Spleen (tissue), 11 donors: ENCODE measurements at regions not wholly inside any gene's neighbourhood (a gene's known extent, or its start where the extent isn't known, plus 50 kb on each side); places are given as distances from the start of the nearest gene placed in this dataset.
A peak's percentile ranks its signal among the peaks of the same experiment; 100 is the strongest.

Source experiments
- DNase-seq: peaks from one replicate; pipeline ENCODE4 v3.0.0-alpha.2; 2020
- H3K27ac ChIP-seq, 8 donors: fragments of 200-600 bp; sonication (generic) in 7 of 8; 1 replicate in 4 of 8; 2 replicates in 4 of 8; pipeline versions ENCODE4 v1.5.0 to v1.8.0; 2016 to 2021; ENCODE audit warnings: inconsistent platforms in 4 of 8, mild to moderate bottlenecking in 4 of 8, moderate library complexity in 1 of 8
- H3K27me3 ChIP-seq, 7 donors: fragments of 200-600 bp; sonication (generic) in 6 of 7; replicated peaks in 1 of 7; 1 replicate in 4 of 7; 2 replicates in 3 of 7; pipeline versions ENCODE4 v1.5.0 to v1.8.0; 2016 to 2021; ENCODE audit warnings: inconsistent platforms in 3 of 7, mild to moderate bottlenecking in 1 of 7
- H3K36me3 ChIP-seq, 6 donors: fragments of 200-600 bp; sonication (generic) in 5 of 6; 1 replicate in 4 of 6; 2 replicates in 2 of 6; pipeline versions ENCODE4 v1.5.0 to v1.8.0; 2016 to 2021; ENCODE audit warnings: inconsistent platforms in 2 of 6
- H3K4me1 ChIP-seq, 6 donors: fragments of 200-600 bp; sonication (generic) in 5 of 6; 1 replicate in 3 of 6; 2 replicates in 3 of 6; pipeline versions ENCODE4 v1.5.0 to v1.8.0; 2016 to 2021; ENCODE audit warnings: inconsistent platforms in 3 of 6
- H3K4me3 ChIP-seq, 8 donors: fragments of 200-600 bp; sonication (generic) in 7 of 8; 1 replicate in 4 of 8; 2 replicates in 4 of 8; pipeline versions ENCODE4 v1.5.0 to v1.8.0; 2016 to 2021; ENCODE audit warnings: inconsistent platforms in 4 of 8, mild to moderate bottlenecking in 4 of 8, moderate library complexity in 2 of 8
- H3K9me3 ChIP-seq, 8 donors: fragments of 200-600 bp; sonication (generic) in 7 of 8; 1 replicate in 4 of 8; 2 replicates in 4 of 8; pipeline versions ENCODE4 v1.5.0 to v1.8.0; 2016 to 2021; ENCODE audit warnings: inconsistent platforms in 4 of 8
- CTCF ChIP-seq, 11 experiments: fragments of 200-600 bp in 7 of 11; fragments of 450-650 bp in 4 of 11; sonication (generic) in 4 of 11; IDR thresholded peaks in 8 of 11; conservative IDR thresholded peaks in 3 of 11; 1 replicate in 7 of 11; 2 replicates in 4 of 11; pipeline versions ENCODE4 v1.4.0 to v1.8.0; 2016 to 2021; ENCODE audit warnings: antibody characterized with exemption in 11 of 11, inconsistent platforms in 4 of 11, mild to moderate bottlenecking in 1 of 11
- POLR2A ChIP-seq, 3 donors: fragments of 450-650 bp; IDR thresholded peaks; one replicate each; pipeline ENCODE4 v1.5.1; 2017; ENCODE audit warnings: antibody characterized with exemption in 3 of 3, mild to moderate bottlenecking in 1 of 3
- POLR2AphosphoS5 ChIP-seq, 3 donors: sonication (generic); formaldehyde crosslinking; IDR thresholded peaks; one replicate each; pipeline ENCODE4 v1.5.1; 2017; ENCODE audit warnings: antibody characterized with exemption in 3 of 3
- WGBS, 5 donors: extraction: QIAGEN DNeasy Blood & Tissue Kit in 3 of 5; methylation state at CpG; one replicate each; pipeline versions ENCODE4 v1.1.5 to v1.1.7; 2013 to 2018; 5-methylcytosine and 5-hydroxymethylcytosine counted together
- intact Hi-C: fragments of 100-400 bp; cut with DNase I; formaldehyde crosslinking; loops from one replicate; pipeline ENCODE4 v1.15.0; 2023; ENCODE audit warnings: low total_unique reads
- donor health status: healthy with polysubstance abuse.
- donor health status: DM: no; HTN: no; CAD: no; lungs with moderate emphysema.
- donor health status: DM: no; HTN: no; CAD: no.
- donor health status: Bipolar disorder and iron deficiency.
- donor health status: healthy.
- donor health status: DM: no; HTN: no; CAD: no.
- donor health status: DM: yes; HTN: yes; CAD: no.

- peaks cover 0 to 6% (median 0%) of the 10 kb centered on the region in 7 donors for H3K27me3 ChIP-seq
- no peaks in the 10 kb centered on the region for H3K9me3 ChIP-seq
- no peak overlapping the region for H3K4me3 ChIP-seq
- peaks cover 0 to 9% (median 0%) of the 10 kb centered on the region in 6 donors for H3K4me1 ChIP-seq
- WGBS, 5 donors, result 6 to 15% (median 7%) methylated on average over 1 of the region's 1 CpG
- H3K27ac ChIP-seq, result no peak overlapping the region
- H3K36me3 ChIP-seq, result no peaks in the 10 kb centered on the region
- TF ChIP-seq POLR2A (IDR thresholded peaks at IDR 0.05), result no peak
- no peak for TF ChIP-seq POLR2AphosphoS5 (IDR thresholded peaks at IDR 0.05)
- TF ChIP-seq CTCF (IDR thresholded peaks at IDR 0.05 in 8 of 11, conservative IDR thresholded peaks at IDR 0.05 in 3 of 11), result no peak
- no peak for DNase-seq
- intact Hi-C loops, result no loop called here
Observed at GRCh38 chr2:176516051-176516602, 246.9 kb downstream of the MTX2 start.

- H3K9me3 ChIP-seq, result no peaks in the 10 kb centered on the region
- H3K4me1 ChIP-seq, result peaks cover 0 to 9% (median 0%) of the 10 kb centered on the region in 6 donors
- intact Hi-C loops, result no loop called here
- H3K36me3 ChIP-seq, result no peaks in the 10 kb centered on the region
- peaks cover 0 to 6% (median 0%) of the 10 kb centered on the region in 7 donors for H3K27me3 ChIP-seq
- no peak overlapping the region for H3K4me3 ChIP-seq
- 51 to 65% (median 55%) methylated on average over 4 of the region's 4 CpGs for WGBS, 5 donors
- H3K27ac ChIP-seq, result no peak overlapping the region
- TF ChIP-seq POLR2AphosphoS5 (IDR thresholded peaks at IDR 0.05), result peak in 1 of 3 donors; percentile 69
- TF ChIP-seq CTCF (IDR thresholded peaks at IDR 0.05 in 8 of 11, conservative IDR thresholded peaks at IDR 0.05 in 3 of 11), result no peak
- no peak for TF ChIP-seq POLR2A (IDR thresholded peaks at IDR 0.05)
- DNase-seq, result peak; percentile 73
Observed at GRCh38 chr2:176518823-176519222, 249.6 kb downstream of the MTX2 start.

GRCh38 chr2:176521878-176522670 is 252.8 kb downstream of the MTX2 start:
- H3K27me3 ChIP-seq, result peaks cover 0 to 6% (median 0%) of the 10 kb centered on the region in 7 donors
- H3K9me3 ChIP-seq, result no peaks in the 10 kb centered on the region
- H3K27ac ChIP-seq, result no peak overlapping the region
- WGBS, 5 donors, result 61 to 89% (median 68%) methylated on average over 3 of the region's 3 CpGs
- DNase-seq, result no peak
- no peaks in the 10 kb centered on the region for H3K36me3 ChIP-seq
- intact Hi-C loops, result no loop called here
- H3K4me1 ChIP-seq, result peaks cover 0 to 7% (median 0%) of the 10 kb centered on the region in 6 donors
- TF ChIP-seq POLR2A (IDR thresholded peaks at IDR 0.05) (no peak), CTCF (IDR thresholded peaks at IDR 0.05 in 8 of 11, conservative IDR thresholded peaks at IDR 0.05 in 3 of 11) (no peak), POLR2AphosphoS5 (IDR thresholded peaks at IDR 0.05) (no peak)
- no peak overlapping the region for H3K4me3 ChIP-seq

- no peaks in the 10 kb centered on the region for H3K9me3 ChIP-seq
- intact Hi-C loops, result no loop called here
- no peak overlapping the region for H3K27ac ChIP-seq
- TF ChIP-seq CTCF (IDR thresholded peaks at IDR 0.05 in 8 of 11, conservative IDR thresholded peaks at IDR 0.05 in 3 of 11) (no peak), POLR2A (IDR thresholded peaks at IDR 0.05) (no peak), POLR2AphosphoS5 (IDR thresholded peaks at IDR 0.05) (no peak)
- H3K4me1 ChIP-seq, result peaks cover 0 to 2% (median 0%) of the 10 kb centered on the region in 6 donors
- no peak for DNase-seq
- H3K36me3 ChIP-seq, result no peaks in the 10 kb centered on the region
- WGBS, 5 donors, result 69 to 84% (median 74%) methylated on average over 2 of the region's 2 CpGs
- H3K27me3 ChIP-seq, result no peaks in the 10 kb centered on the region
- no peak overlapping the region for H3K4me3 ChIP-seq
Observed at GRCh38 chr2:176525086-176525485, 255.8 kb downstream of the MTX2 start.
